ENCODE measurements at regions not wholly inside any gene's neighbourhood (a gene's known extent, or its start where the extent isn't known, plus 50 kb on each side); places are given as distances from the start of the nearest gene placed in this dataset.

DNA sequence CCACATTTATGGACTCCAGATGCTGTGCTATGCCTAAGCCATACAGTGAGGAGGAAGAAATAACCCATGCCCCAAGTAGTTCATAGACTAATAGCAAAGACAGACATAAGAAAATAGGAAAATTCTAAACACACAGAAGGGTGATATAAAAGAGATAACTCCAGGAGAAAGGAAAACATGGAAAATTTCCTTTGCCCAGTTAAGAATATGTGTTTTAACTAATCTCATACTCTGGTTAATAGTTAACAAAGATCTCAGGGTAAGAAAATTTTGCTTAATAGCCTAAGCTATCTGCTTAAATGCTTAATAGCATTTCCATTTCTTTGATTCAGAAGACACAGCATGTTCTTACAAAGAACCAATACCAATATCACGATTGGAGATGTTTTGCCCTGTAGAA is 358.0 kb downstream of the MSX2 start:
- Histone ChIP-seq H3K4me3 (no peak overlapping the region), H3K27me3 (replicated peaks in 1 of 7) (peaks cover 0 to 3% (median 0%) of the 10 kb centered on the region in 7 donors), H3K36me3 (no peaks in the 10 kb centered on the region), H3K27ac (no peak overlapping the region), H3K9me3 (no peaks in the 10 kb centered on the region), H3K4me1 (no peaks in the 10 kb centered on the region)
- DNase-seq, result no peak
- 52 to 70% (median 68%) methylated on average over 1 of the region's 1 CpG for WGBS, 5 donors
- intact Hi-C loops (cut with DNase I; ENCODE audit: low total_unique reads), result no loop called here
- TF ChIP-seq POLR2AphosphoS5 (IDR thresholded peaks at IDR 0.05) (no peak), CTCF (IDR thresholded peaks at IDR 0.05 in 8 of 11, conservative IDR thresholded peaks at IDR 0.05 in 3 of 11) (no peak), POLR2A (IDR thresholded peaks at IDR 0.05) (no peak)

DNA sequence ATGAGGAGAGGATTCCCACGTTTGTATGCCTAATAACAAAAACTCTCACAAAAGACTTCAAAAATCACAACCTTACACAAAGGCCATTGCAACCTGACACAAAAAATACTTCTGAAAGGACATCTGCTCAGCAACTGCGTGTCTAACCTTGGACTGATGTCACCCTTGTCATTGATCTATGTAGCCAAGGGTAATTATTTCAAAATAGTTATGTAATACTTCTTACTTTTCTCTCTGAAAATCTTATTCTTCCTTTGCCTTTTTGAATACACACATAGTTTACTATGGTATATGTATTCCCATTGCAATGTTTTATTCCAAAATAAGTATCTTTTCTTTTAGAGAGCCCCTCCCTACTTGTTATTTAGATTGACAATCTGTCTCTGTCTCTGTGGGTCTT is 355.3 kb downstream of the MSX2 start:
- intact Hi-C loops (cut with DNase I; ENCODE audit: low total_unique reads), result no loop called here
- DNase-seq, result no peak
- no peaks in the 10 kb centered on the region for H3K36me3 ChIP-seq
- H3K27ac ChIP-seq, result no peak overlapping the region
- H3K4me3 ChIP-seq, result no peak overlapping the region
- 48 to 69% (median 63%) methylated on average over 2 of the region's 2 CpGs for WGBS, 5 donors
- peaks cover 0 to 3% (median 0%) of the 10 kb centered on the region in 7 donors for H3K27me3 ChIP-seq (replicated peaks in 1 of 7)
- TF ChIP-seq POLR2A (IDR thresholded peaks at IDR 0.05), result no peak
- TF ChIP-seq CTCF (IDR thresholded peaks at IDR 0.05 in 8 of 11, conservative IDR thresholded peaks at IDR 0.05 in 3 of 11), result no peak
- no peak for TF ChIP-seq POLR2AphosphoS5 (IDR thresholded peaks at IDR 0.05)
- H3K4me1 ChIP-seq, result no peaks in the 10 kb centered on the region
- peaks cover 0 to 6% (median 0%) of the 10 kb centered on the region in 8 donors for H3K9me3 ChIP-seq

DNA sequence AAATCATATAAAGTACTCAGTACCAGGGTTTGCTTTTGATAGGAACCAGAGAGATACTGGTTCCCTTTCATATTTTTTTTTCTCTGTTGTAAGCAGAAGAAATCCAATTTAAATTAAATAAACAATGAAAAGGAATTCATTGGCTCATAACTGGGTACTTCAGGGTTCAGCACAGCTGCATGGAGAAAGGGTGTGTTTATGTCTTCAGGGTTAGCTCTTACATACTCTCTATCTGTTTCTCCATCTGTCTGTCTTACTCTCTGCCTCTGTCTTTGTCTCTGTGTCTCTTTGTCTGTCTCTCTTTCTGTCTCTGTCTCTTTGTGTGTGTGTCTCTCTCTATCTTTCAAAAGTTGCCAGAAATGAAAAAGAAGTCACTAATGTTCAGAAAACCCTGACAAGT is 345.9 kb downstream of the MSX2 start:
- Histone ChIP-seq H3K36me3 (no peaks in the 10 kb centered on the region), H3K4me1 (no peaks in the 10 kb centered on the region), H3K4me3 (no peak overlapping the region), H3K27ac (no peak overlapping the region), H3K9me3 (peaks cover 0 to 8% (median 0%) of the 10 kb centered on the region in 8 donors), H3K27me3 (replicated peaks in 1 of 7) (peaks cover 0 to 4% (median 0%) of the 10 kb centered on the region in 7 donors)
- no peak for DNase-seq
- TF ChIP-seq POLR2AphosphoS5 (IDR thresholded peaks at IDR 0.05), result no peak
- TF ChIP-seq POLR2A (IDR thresholded peaks at IDR 0.05), result no peak
- TF ChIP-seq CTCF (IDR thresholded peaks at IDR 0.05 in 8 of 11, conservative IDR thresholded peaks at IDR 0.05 in 3 of 11), result no peak
- intact Hi-C loops (cut with DNase I; ENCODE audit: low total_unique reads), result no loop called here

DNA sequence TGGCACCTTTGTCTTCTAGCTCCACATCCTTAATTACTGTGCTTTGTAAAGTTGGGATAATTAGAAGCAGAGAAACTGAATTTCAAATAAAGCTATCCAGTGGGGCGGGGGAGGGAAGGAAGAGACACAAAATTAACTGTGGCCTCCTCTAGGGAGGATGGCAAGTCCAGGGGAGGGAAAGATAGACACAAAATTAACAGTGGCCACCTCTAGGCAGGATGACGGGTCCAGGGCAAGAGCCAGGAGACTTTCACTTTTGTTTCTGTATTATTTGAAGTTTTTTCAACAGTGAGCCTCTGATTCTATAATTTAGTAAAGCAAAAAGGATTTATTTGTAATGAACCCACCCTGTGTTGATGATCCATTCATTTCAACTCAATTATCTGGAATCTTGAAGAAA is 335.9 kb downstream of the MSX2 start:
- Histone ChIP-seq H3K36me3 (no peaks in the 10 kb centered on the region), H3K27me3 (replicated peaks in 1 of 7) (peaks cover 0 to 6% (median 0%) of the 10 kb centered on the region in 7 donors), H3K4me3 (peak overlapping the region in 6 of 8 donors; percentile 11 to 57 (median 18)), H3K9me3 (no peaks in the 10 kb centered on the region), H3K27ac (no peak overlapping the region), H3K4me1 (peaks cover 0 to 10% (median 4%) of the 10 kb centered on the region in 6 donors)
- 7 to 37% (median 29%) methylated on average over 2 of the region's 2 CpGs for WGBS, 5 donors
- intact Hi-C loops (cut with DNase I; ENCODE audit: low total_unique reads), result no loop called here
- no peak for TF ChIP-seq POLR2AphosphoS5 (IDR thresholded peaks at IDR 0.05)
- no peak for DNase-seq

DNA sequence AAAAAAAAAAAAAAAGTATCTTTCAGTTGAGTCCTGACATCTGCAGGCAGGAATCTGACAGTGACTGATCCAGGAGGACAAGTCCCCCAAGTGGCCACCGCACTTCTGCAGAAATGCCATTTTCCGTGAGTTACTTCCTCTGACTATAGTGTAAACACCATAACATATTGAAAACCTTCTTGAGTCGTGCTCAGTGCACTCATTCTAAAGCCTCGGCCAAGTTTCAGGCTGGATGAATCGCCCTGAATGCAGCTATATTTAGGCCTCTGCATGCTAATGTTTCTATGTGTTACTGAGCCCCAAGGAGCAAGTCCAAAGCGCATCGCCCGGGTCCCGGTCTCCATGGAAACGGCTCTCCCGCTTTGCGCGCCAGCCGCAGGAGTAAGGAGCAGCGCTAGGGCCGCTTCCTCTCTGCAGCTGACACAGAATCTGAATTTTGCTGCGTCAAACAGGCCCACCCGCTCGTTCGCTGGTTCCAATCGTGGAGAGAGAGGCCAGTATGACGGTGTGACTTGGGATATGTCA is 335.4 kb downstream of the MSX2 start:
- H3K4me3 ChIP-seq, result peak overlapping the region in 6 of 8 donors; percentile 11 to 57 (median 18)
- H3K9me3 ChIP-seq, result no peaks in the 10 kb centered on the region
- TF ChIP-seq POLR2AphosphoS5 (IDR thresholded peaks at IDR 0.05) (no peak), CTCF (IDR thresholded peaks at IDR 0.05 in 8 of 11, conservative IDR thresholded peaks at IDR 0.05 in 3 of 11) (no peak), POLR2A (IDR thresholded peaks at IDR 0.05) (no peak)
- DNase-seq, result no peak
- intact Hi-C loops (cut with DNase I; ENCODE audit: low total_unique reads), result no loop called here
- H3K36me3 ChIP-seq, result no peaks in the 10 kb centered on the region
- 1 to 6% (median 2%) methylated on average over 18 to 22 of the region's 22 CpGs for WGBS, 5 donors
- peaks cover 0 to 10% (median 4%) of the 10 kb centered on the region in 6 donors for H3K4me1 ChIP-seq
- peaks cover 0 to 9% (median 0%) of the 10 kb centered on the region in 7 donors for H3K27me3 ChIP-seq (replicated peaks in 1 of 7)
- H3K27ac ChIP-seq, result no peak overlapping the region

Measured in spleen (tissue), 11 donors.